Mesenchymal stem cell (in vitro differentiated cells and primary cell): ENCODE measurements at regions not wholly inside any gene's neighbourhood (a gene's known extent, or its start where the extent isn't known, plus 50 kb on each side); places are given as distances from the start of the nearest gene placed in this dataset.
"Not testable (repeated sequence)": the region's sequence is repeated elsewhere in the genome, so short reads cannot be mapped to it uniquely, and the experiment has no call there.

Source experiments
- DNase-seq: peaks from one replicate; pipeline ENCODE4 v3.0.0-alpha.2; 2013
- H2AFZ ChIP-seq: one replicate; pipeline ENCODE4 v1.6.1; 2013; ENCODE audit warnings: low read depth, mild to moderate bottlenecking, control low read depth, inconsistent platforms, low read length, moderate library complexity
- H2AK5ac ChIP-seq: 2 replicates; pipeline ENCODE4 v1.6.1; 2013; ENCODE audit warnings: low read length, moderate library complexity, mild to moderate bottlenecking, inconsistent platforms; ENCODE audit not compliant: severe bottlenecking
- H2BK120ac ChIP-seq: one replicate; pipeline ENCODE4 v1.6.1; 2013; ENCODE audit warnings: low read depth, mild to moderate bottlenecking, inconsistent platforms, low read length, moderate library complexity
- H2BK12ac ChIP-seq, 2 experiments: one replicate each; pipeline ENCODE4 v1.6.1; 2013; ENCODE audit warnings: inconsistent platforms in 2 of 2, low read length in 2 of 2, mild to moderate bottlenecking in 2 of 2, moderate library complexity in 2 of 2, control low read depth in 1 of 2
- H2BK15ac ChIP-seq: one replicate; pipeline ENCODE4 v1.6.1; 2013; ENCODE audit warnings: mild to moderate bottlenecking, low read depth, inconsistent platforms; ENCODE audit not compliant: poor library complexity, severe bottlenecking
- H2BK5ac ChIP-seq: 2 replicates; pipeline ENCODE4 v1.6.1; 2013; ENCODE audit warnings: low read depth, mild to moderate bottlenecking, low read length, control low read depth, inconsistent platforms; ENCODE audit not compliant: poor library complexity, severe bottlenecking
- H3K14ac ChIP-seq, 2 experiments: one replicate each; pipeline ENCODE4 v1.6.1; 2013; ENCODE audit warnings: inconsistent platforms in 2 of 2, low read length in 2 of 2, control low read depth in 1 of 2, mild to moderate bottlenecking in 1 of 2, moderate library complexity in 1 of 2
- H3K18ac ChIP-seq, 2 experiments: one replicate each; pipeline ENCODE4 v1.6.1; 2013; ENCODE audit warnings: inconsistent platforms in 2 of 2, low read length in 2 of 2, control low read depth in 1 of 2, low read depth in 1 of 2, mild to moderate bottlenecking in 1 of 2
- H3K23ac ChIP-seq, 2 experiments: one replicate each; pipeline ENCODE4 v1.6.1; 2013; ENCODE audit warnings: inconsistent platforms in 2 of 2, low read length in 2 of 2, mild to moderate bottlenecking in 2 of 2, moderate library complexity in 2 of 2, control low read depth in 1 of 2
- H3K27ac ChIP-seq: 2 replicates; pipeline ENCODE4 v1.5.1; 2013; ENCODE audit warnings: mild to moderate bottlenecking, moderate library complexity, low read length, control low read depth, inconsistent platforms; ENCODE audit not compliant: poor library complexity, severe bottlenecking
- H3K27me3 ChIP-seq, 2 experiments: 2 replicates each; pipeline versions ENCODE4 v1.6.1 to v1.7.0; 2013; ENCODE audit warnings: low read length in 2 of 2, mild to moderate bottlenecking in 2 of 2, moderate library complexity in 2 of 2, control low read depth in 1 of 2, inconsistent platforms in 1 of 2; ENCODE audit not compliant: control insufficient read depth in 1 of 2, insufficient read depth in 1 of 2
- H3K36me3 ChIP-seq, 2 experiments: 2 replicates each; pipeline versions ENCODE4 v1.6.1 to v1.7.0; 2013; ENCODE audit warnings: low read length in 2 of 2, control low read depth in 1 of 2, inconsistent platforms in 1 of 2, low read depth in 1 of 2, mild to moderate bottlenecking in 1 of 2; ENCODE audit not compliant: insufficient read depth in 2 of 2, control insufficient read depth in 1 of 2
- H3K4ac ChIP-seq, 2 experiments: one replicate each; pipeline ENCODE4 v1.6.1; 2013; ENCODE audit warnings: inconsistent platforms in 2 of 2, low read length in 2 of 2, mild to moderate bottlenecking in 2 of 2, moderate library complexity in 2 of 2, control low read depth in 1 of 2, low read depth in 1 of 2
- H3K4me1 ChIP-seq: 2 replicates; pipeline ENCODE4 v1.6.1; 2013; ENCODE audit warnings: low read depth, low read length, control low read depth; ENCODE audit not compliant: control insufficient read depth, insufficient read depth
- H3K4me2 ChIP-seq: 2 replicates; pipeline ENCODE4 v1.6.1; 2013; ENCODE audit warnings: low read length, mild to moderate bottlenecking, inconsistent platforms; ENCODE audit not compliant: poor library complexity, severe bottlenecking
- H3K4me3 ChIP-seq, 2 experiments: 2 replicates each; pipeline versions ENCODE4 v1.5.1 to v1.7.0; 2013; ENCODE audit warnings: low read length in 2 of 2, mild to moderate bottlenecking in 2 of 2, control low read depth in 1 of 2, low read depth in 1 of 2; ENCODE audit not compliant: insufficient read depth in 1 of 2
- H3K79me1 ChIP-seq: replicated peaks from 2 replicates; pipeline ENCODE4 v1.6.1; 2013; ENCODE audit warnings: mild to moderate bottlenecking, control low read depth, low read length, inconsistent platforms; ENCODE audit not compliant: poor library complexity, severe bottlenecking
- H3K9ac ChIP-seq: 2 replicates; pipeline ENCODE4 v1.7.0; 2013; ENCODE audit warnings: mild to moderate bottlenecking, low read length, moderate library complexity
- H3K9me3 ChIP-seq: 2 replicates; pipeline ENCODE4 v1.7.0; 2013; ENCODE audit warnings: mild to moderate bottlenecking, low read length; ENCODE audit not compliant: control insufficient read depth
- H4K8ac ChIP-seq: one replicate; pipeline ENCODE4 v1.6.1; 2013; ENCODE audit warnings: inconsistent platforms, mild to moderate bottlenecking, low read length, moderate library complexity
- H4K91ac ChIP-seq: one replicate; pipeline ENCODE4 v1.6.1; 2013; ENCODE audit warnings: mild to moderate bottlenecking, low read length, inconsistent platforms
- WGBS: methylation state at CpG from one replicate; pipeline ENCODE4 v1.1.7; 2013; ENCODE audit warnings: mixed read lengths; 5-methylcytosine and 5-hydroxymethylcytosine counted together

DNA sequence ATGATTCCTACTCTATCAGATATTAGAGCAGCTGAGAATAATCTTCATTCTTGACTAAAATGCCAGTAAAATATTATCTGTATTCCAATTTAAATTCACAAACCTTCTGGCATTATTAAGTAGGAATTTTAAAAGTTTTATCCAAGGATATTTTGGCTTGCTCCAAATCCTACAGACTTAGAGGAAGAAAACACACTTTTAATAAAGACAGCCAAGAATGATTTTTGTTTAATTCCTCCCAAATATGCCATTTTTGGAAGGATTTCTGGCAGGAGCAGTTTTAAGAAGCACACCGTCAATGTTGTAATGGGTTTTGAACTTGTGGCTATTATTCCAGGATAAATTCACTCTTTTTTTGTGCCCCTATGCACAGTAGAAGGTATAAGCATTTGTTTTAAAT lies 355.1 kb downstream of the SLITRK5 start:
- Histone ChIP-seq H3K27ac (no peak overlapping the region), H2AK5ac (no peak overlapping the region), H4K8ac (no peak overlapping the region), H4K91ac (no peak overlapping the region), H3K9me3 (peaks cover 10% of the 10 kb centered on the region), H2BK5ac (no peak overlapping the region), H3K14ac (no peak overlapping the region), H3K9ac (no peak overlapping the region), H3K4me3 (no peak overlapping the region), H3K23ac (no peak overlapping the region), H3K36me3 (no peaks in the 10 kb centered on the region), H3K18ac (no peak overlapping the region), H3K79me1 (no peaks in the 10 kb centered on the region), H3K4me2 (no peak overlapping the region), H3K27me3 (no peaks in the 10 kb centered on the region), H3K4ac (no peak overlapping the region), H2BK12ac (no peak overlapping the region), H2BK15ac (no peak overlapping the region), H3K4me1 (no peaks in the 10 kb centered on the region), H2AFZ (no peak overlapping the region), H2BK120ac (no peak overlapping the region)
- no peak for DNase-seq
- WGBS, result no CpG with 5 or more reads among the region's 1 CpG

DNA sequence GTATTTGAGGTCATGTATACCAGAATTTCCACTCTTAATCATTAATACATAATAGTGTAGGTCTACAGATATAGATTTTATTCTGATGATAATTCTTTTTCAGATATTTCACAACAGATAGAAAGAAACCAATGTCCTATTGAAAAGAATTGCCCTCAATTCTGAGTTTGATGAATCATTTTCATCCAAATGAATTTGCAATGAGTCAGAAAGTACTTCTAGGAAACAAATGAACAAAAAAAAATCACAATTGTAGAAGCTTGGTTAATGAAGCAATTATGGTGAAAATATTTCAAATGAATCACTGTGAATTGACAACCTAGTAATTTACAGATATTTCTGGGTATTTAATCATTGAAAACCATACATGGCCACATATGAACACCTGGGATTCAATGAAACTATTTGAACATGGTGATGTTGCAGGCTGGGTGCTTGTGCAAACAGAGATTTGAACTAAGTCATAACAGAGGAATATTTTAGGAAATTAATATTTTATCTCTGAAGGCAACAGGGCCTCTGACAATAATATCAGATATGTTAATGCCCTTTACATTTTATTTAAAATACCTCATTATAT lies 360.9 kb downstream of the SLITRK5 start:
- Histone ChIP-seq H2BK15ac (no peak overlapping the region), H3K9me3 (no peaks in the 10 kb centered on the region), H2AK5ac (no peak overlapping the region), H3K4me1 (no peaks in the 10 kb centered on the region), H3K4me2 (no peak overlapping the region), H3K27me3 (no peaks in the 10 kb centered on the region), H3K27ac (no peak overlapping the region), H3K4me3 (no peak overlapping the region), H2AFZ (no peak overlapping the region), H2BK5ac (no peak overlapping the region), H3K14ac (no peak overlapping the region), H4K91ac (no peak overlapping the region), H3K23ac (no peak overlapping the region), H3K79me1 (no peaks in the 10 kb centered on the region), H2BK120ac (no peak overlapping the region), H3K9ac (no peak overlapping the region), H2BK12ac (no peak overlapping the region), H3K18ac (no peak overlapping the region), H3K4ac (no peak overlapping the region), H3K36me3 (no peaks in the 10 kb centered on the region), H4K8ac (no peak overlapping the region)
- DNase-seq, result peak; percentile 23

DNA sequence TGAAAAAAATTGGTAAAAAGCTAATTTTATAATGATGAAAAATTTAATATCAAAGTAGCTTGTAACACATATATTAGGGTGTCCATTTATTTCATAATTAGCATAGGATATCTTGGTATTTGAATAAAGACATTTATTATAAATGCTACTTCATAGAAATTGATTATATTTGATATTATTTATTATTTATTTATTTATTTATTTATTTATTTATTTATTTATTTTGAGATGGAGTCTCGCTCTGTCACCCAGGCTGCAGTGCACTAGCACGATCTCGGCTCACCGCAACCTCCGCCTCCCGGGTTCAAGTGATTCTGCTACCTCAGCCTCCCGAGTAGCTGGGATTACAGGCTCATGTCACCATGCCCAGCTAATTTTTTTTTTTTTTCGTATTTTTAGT lies 365.0 kb downstream of the SLITRK5 start:
- H2AFZ ChIP-seq, H3K14ac ChIP-seq, H3K18ac ChIP-seq, H3K9ac ChIP-seq, H2BK15ac ChIP-seq, H2BK120ac ChIP-seq, H3K27ac ChIP-seq, H2BK5ac ChIP-seq, H3K4me1 ChIP-seq, H3K4me2 ChIP-seq, H4K8ac ChIP-seq, H3K79me1 ChIP-seq, H3K4me3 ChIP-seq, H3K27me3 ChIP-seq, H3K4ac ChIP-seq, H3K23ac ChIP-seq, H2BK12ac ChIP-seq, H2AK5ac ChIP-seq, H4K91ac ChIP-seq, DNase-seq, H3K36me3 ChIP-seq, H3K9me3 ChIP-seq: not testable (repeated sequence)
- WGBS, result 81% methylated on average over 8 of the region's 8 CpGs

DNA sequence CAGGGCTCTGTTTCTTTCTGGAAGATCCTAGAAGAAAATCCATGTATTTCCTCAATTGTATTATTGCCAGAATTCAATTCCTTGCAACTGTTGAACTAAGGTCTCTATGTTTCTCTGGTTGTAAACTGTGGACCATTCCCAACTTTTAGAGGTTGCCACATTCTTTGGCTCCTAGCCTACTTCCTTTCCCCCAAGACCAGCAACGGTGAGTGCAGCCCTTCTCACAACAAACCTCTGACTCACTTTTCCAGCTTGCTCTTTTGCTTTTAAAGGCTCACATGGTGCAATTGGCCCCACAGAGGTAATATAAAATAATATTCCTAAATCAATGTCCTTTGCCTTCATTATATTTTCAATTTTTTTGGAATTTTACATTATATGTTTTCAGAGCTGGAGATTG lies 371.3 kb downstream of the SLITRK5 start:
- H3K79me1 ChIP-seq, result no peaks in the 10 kb centered on the region
- no peak overlapping the region for H4K91ac ChIP-seq
- H3K27me3 ChIP-seq, result no peaks in the 10 kb centered on the region
- H3K9ac ChIP-seq, result no peak overlapping the region
- 6% methylated on average over 1 of the region's 1 CpG for WGBS
- H3K4me2 ChIP-seq, result no peak overlapping the region
- H2BK120ac ChIP-seq, result no peak overlapping the region
- H3K4me1 ChIP-seq, result peaks cover 2% of the 10 kb centered on the region
- no peak overlapping the region for H3K23ac ChIP-seq
- H2AFZ ChIP-seq, result no peak overlapping the region
- H3K4me3 ChIP-seq, result no peak overlapping the region
- H2AK5ac ChIP-seq, result no peak overlapping the region
- no peak overlapping the region for H2BK5ac ChIP-seq
- no peak overlapping the region for H3K18ac ChIP-seq
- peaks cover 7% of the 10 kb centered on the region for H3K9me3 ChIP-seq
- no peak overlapping the region for H3K27ac ChIP-seq
- no peak overlapping the region for H2BK15ac ChIP-seq
- H3K14ac ChIP-seq, result no peak overlapping the region
- H4K8ac ChIP-seq, result no peak overlapping the region
- no peak overlapping the region for H3K4ac ChIP-seq
- peak; percentile 20 for DNase-seq
- no peak overlapping the region for H2BK12ac ChIP-seq
- no peaks in the 10 kb centered on the region for H3K36me3 ChIP-seq
